ENCODE measurements at regions not wholly inside any gene's neighbourhood (a gene's known extent, or its start where the extent isn't known, plus 50 kb on each side); places are given as distances from the start of the nearest gene placed in this dataset.

GRCh38 chr6:50102676-50103075, 52.9 kb upstream of the DEFB112 start:
- DNase-seq (ENCODE audit: low spot score), result no peak

- no peak for DNase-seq (ENCODE audit: low spot score)
Measured at GRCh38 chr6:50110587-50110986, 60.9 kb upstream of the DEFB112 start.

- DNase-seq (ENCODE audit: low spot score), result no peak
Measured at GRCh38 chr6:50112981-50113857, 63.5 kb upstream of the DEFB112 start.

- DNase-seq (ENCODE audit: low spot score), result no peak
Measured at GRCh38 chr6:50116390-50116789, 66.7 kb upstream of the DEFB112 start.

- DNase-seq (ENCODE audit: low spot score), result no peak
Measured at GRCh38 chr6:50116797-50117542, 67.2 kb upstream of the DEFB112 start.

GRCh38 chr6:50120300-50120699, 70.6 kb upstream of the DEFB112 start:
- DNase-seq (ENCODE audit: low spot score), result no peak

- no peak for DNase-seq (ENCODE audit: low spot score)
Measured at GRCh38 chr6:50123688-50124087, 74.0 kb upstream of the DEFB112 start.

- no peak for DNase-seq (ENCODE audit: low spot score)
Measured at GRCh38 chr6:50124572-50124971, 74.8 kb upstream of the DEFB112 start.

- DNase-seq (ENCODE audit: low spot score), result no peak
Measured at GRCh38 chr6:50128420-50129005, 78.8 kb upstream of the DEFB112 start.

- no peak for DNase-seq (ENCODE audit: low spot score)
Measured at GRCh38 chr6:50135968-50136367, 86.2 kb upstream of the DEFB112 start.

- no peak for DNase-seq (ENCODE audit: low spot score)
Measured at GRCh38 chr6:50141100-50141499, 91.4 kb upstream of the DEFB112 start.

- DNase-seq (ENCODE audit: low spot score), result no peak
Measured at GRCh38 chr6:50143011-50143719, 93.4 kb upstream of the DEFB112 start.

GRCh38 chr6:50145125-50145524, 95.4 kb upstream of the DEFB112 start:
- DNase-seq (ENCODE audit: low spot score), result no peak

- no peak for DNase-seq (ENCODE audit: low spot score)
Measured at GRCh38 chr6:50147371-50147770, 97.6 kb upstream of the DEFB112 start.

GRCh38 chr6:50180646-50181045, 130.9 kb upstream of the DEFB112 start:
- DNase-seq (ENCODE audit: low spot score), result no peak

- peak; percentile 10 for DNase-seq (ENCODE audit: low spot score)
Measured at GRCh38 chr6:50185006-50185405, 135.3 kb upstream of the DEFB112 start.

GRCh38 chr6:50187351-50187921, 137.7 kb upstream of the DEFB112 start:
- DNase-seq (ENCODE audit: low spot score), result peak; percentile 11

- DNase-seq (ENCODE audit: low spot score), result no peak
Measured at GRCh38 chr6:50198245-50198644, 148.5 kb upstream of the DEFB112 start.

- no peak for DNase-seq (ENCODE audit: low spot score)
Measured at GRCh38 chr6:50202766-50203165, 153.0 kb upstream of the DEFB112 start.

GRCh38 chr6:50211582-50211981, 161.9 kb upstream of the DEFB112 start:
- DNase-seq (ENCODE audit: low spot score), result no peak

- DNase-seq (ENCODE audit: low spot score), result no peak
Measured at GRCh38 chr6:50213146-50213545, 163.4 kb upstream of the DEFB112 start.

GRCh38 chr6:50214937-50215336, 165.2 kb upstream of the DEFB112 start:
- DNase-seq (ENCODE audit: low spot score), result no peak
